ENCODE measurements at regions not wholly inside any gene's neighbourhood (a gene's known extent, or its start where the extent isn't known, plus 50 kb on each side); places are given as distances from the start of the nearest gene placed in this dataset.

DNA sequence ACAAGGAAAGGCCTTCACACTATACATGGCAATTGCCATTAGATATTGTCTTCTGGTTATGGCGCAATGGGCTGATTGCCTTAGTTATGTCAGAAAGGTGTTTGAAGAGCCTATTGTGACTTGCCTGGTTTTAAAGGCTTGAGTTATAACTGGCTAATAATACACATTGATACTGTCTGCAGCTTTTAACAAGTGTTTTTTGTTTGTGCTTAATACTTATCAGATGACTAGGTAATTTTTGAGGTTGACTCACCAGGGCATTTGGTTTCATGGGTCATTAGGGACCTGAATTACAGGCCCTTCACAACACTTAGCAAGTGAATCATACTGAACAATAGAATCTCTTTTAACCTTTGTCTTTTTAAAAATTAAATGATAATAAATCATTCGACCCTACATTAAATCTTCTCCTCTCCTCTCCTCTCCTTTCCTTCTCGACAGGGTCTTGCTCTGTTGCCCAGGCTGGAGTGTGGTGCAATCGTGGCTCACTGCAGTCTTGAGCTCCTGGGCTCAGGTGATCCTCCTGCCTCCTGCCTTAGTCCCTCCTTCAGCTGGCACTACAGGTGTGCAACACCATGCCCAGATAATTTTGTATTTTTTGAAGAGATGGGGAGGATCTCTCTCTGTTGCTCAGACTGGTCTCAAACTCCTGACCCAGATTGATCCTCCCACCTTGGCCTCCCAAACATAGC lies 196.3 kb downstream of the JCAD start:
- TF ChIP-seq, protein P1, sequence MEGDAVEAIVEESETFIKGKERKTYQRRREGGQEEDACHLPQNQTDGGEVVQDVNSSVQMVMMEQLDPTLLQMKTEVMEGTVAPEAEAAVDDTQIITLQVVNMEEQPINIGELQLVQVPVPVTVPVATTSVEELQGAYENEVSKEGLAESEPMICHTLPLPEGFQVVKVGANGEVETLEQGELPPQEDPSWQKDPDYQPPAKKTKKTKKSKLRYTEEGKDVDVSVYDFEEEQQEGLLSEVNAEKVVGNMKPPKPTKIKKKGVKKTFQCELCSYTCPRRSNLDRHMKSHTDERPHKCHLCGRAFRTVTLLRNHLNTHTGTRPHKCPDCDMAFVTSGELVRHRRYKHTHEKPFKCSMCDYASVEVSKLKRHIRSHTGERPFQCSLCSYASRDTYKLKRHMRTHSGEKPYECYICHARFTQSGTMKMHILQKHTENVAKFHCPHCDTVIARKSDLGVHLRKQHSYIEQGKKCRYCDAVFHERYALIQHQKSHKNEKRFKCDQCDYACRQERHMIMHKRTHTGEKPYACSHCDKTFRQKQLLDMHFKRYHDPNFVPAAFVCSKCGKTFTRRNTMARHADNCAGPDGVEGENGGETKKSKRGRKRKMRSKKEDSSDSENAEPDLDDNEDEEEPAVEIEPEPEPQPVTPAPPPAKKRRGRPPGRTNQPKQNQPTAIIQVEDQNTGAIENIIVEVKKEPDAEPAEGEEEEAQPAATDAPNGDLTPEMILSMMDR (IDR thresholded peaks at IDR 0.05) = no peak
- TF ChIP-seq POLR2A (IDR thresholded peaks at IDR 0.05) = no peak
